KG1 (cell line): ENCODE measurements at regions not wholly inside any gene's neighbourhood (a gene's known extent, or its start where the extent isn't known, plus 50 kb on each side); places are given as distances from the start of the nearest gene placed in this dataset.

Experiments
- DNase-seq: peaks from one replicate; lab custom pipeline; 2025; lab: John Stamatoyannopoulos, UW

DNA sequence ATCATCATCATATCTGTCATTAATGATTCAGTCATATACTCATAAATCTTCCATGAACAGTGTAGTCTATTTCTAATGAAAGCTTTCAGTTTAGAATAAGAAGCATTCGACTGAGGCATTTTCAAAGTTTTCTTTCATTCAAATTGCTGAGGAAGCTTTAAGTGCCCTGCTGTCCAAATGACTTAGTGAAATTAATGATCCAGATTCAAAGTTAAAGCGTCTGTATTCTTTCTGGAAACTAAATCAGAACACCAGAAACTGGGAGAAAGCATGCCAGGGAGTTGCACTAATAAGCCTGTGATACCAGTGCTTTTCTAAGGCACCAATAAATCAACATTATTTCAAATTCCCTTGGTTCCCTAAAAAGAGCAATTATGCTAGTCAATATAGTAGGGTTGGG lies 367.8 kb upstream of the ANO5 start:
- no peak for DNase-seq

DNA sequence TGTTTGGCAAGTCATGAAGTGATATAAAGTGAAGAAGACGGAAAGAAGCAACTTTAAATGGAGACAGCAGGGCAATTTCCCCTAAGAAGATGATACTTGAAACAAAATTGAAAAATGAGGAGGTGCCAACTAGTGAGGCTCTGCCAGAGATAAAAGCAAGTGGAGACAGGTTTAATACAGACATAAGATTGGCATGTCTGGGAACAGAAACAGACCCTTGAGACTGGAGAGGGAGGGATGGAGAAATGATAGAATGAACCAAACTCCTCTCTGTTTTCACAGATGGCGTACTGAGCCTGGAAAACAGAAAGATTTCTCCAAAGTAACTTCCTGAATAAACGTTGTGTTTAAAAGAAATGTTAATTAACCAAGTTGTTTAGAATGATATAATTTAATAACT lies 354.5 kb upstream of the ANO5 start:
- DNase-seq, result no peak

DNA sequence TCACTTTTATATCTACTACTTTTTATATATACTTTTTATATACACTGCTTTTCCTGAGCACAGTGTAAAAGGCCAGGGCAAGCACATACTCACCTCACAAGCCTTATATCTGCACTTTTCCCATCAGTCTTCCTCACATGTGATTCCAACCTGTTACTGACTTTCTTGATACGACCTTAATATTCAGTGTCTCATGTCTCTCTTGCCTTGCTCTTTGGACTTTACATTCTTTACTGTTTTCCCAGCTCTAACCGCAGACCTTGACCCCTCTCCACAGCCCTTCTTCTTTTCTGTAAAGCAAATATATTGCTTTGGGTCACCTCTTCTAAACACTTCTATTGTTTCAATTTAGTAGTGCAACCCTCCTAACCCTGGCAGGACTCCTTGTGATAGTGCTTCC lies 353.1 kb upstream of the ANO5 start:
- DNase-seq, result no peak

DNA sequence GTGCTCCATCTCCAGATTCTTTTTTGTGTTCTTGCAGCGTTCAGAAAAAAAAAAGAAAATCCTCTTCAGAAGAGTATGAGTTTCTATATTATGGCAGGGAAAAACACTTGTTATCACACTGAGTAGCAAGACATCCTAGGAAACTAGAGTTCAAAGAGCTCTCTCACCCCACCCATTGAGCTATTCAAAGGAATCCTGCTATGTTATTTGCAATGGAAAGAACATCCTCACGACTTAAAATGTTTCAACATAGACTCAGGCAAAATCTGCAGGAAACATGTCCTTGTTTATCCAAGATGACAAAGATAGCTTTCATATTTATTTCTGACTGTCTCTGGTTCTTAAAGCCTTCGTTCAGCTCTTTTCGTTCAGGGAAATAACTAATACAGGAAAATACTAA lies 331.6 kb upstream of the ANO5 start:
- DNase-seq, result no peak

DNA sequence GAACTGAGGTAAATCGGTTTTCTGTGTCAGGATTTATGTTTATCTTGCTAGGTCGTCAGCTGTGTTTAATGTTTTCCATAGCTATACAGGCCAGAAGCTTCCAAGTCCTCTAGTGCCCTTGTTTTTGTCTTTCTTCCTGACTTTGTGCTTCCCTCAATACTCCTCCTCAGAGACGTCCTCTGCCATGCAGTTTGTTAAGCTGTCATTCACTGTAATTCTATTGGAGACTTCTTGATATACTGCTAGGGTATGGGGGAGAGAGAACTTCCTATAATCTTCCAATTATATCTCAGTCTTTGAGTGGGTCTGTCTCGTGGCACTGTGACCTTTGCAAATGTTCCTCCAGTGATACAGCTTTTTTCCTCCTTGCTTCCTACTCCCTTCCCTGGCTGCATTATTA lies 327.3 kb upstream of the ANO5 start:
- DNase-seq, result no peak

DNA sequence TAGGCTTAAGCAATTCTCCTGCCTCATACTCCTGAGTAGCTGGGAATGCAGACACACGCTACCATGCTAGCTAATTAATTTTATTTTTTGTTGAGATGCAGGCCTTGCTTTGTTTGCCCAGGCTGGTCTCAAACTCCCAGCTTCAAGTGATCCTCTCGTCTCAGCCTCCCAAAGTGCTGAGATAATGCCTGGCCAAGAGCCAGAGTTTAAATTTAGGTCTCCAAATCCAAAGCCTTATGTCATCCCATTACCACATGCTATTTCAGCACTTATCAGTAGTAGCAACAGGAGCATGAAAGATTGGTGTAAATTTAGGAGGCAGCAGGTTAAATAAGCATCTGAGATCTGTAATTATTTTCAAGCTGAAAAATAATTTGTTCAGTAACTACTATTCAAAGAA lies 326.1 kb upstream of the ANO5 start:
- no peak for DNase-seq

DNA sequence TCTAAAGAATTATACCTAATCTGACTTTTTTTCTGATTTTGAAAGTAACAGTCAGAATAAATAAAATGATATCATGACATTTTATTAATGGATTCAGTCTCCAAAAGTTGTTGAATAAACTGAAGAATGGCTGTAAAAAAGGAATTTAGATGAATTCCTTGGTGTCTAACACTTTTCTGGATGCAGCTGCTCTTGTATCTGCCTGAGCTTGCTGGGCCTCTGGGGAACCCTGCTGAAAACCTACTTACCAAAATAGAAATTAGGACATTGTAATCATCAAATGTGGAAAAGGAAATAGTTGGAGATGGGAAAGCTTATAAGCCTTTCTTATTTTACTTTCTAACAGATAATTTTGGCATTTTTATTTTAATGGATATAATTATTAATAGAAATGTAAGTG lies 315.7 kb upstream of the ANO5 start:
- no peak for DNase-seq

DNA sequence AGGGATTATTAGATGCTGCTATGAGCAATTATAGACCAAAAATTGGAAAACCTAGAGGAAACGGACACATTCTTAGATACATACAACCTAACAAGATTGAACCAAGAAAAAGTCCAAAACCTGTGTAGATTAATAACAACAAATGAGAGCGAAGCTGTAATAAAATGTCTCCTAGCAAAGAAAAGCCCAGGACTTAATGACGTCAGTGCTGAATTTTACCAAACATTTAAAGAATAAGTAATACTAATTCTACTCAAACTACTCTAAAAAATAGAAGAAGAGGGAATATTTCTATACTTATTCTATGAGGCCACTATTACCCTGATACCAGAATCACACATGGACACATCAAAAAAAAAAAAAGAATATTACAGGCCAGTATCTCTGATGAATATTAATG lies 309.5 kb upstream of the ANO5 start:
- DNase-seq, result no peak

DNA sequence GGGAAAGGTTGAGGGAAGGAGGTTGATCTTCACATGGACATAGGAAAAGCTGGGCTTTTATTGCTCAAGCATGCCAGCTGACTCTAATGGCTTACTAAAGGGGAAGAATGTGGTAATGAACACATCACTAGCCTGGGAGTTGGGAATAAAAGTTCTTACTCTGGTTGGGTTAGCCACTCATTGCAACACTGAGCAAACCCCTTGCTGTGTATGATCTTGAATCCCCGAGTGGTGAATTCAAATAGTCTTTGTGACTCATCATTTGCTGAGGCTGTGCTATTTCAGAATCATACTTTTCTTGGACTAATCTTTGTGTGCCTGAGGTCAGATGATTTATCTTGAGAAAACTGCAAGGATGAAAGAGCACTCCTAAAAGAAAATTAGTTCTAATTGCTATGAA lies 304.1 kb upstream of the ANO5 start:
- DNase-seq, result no peak

DNA sequence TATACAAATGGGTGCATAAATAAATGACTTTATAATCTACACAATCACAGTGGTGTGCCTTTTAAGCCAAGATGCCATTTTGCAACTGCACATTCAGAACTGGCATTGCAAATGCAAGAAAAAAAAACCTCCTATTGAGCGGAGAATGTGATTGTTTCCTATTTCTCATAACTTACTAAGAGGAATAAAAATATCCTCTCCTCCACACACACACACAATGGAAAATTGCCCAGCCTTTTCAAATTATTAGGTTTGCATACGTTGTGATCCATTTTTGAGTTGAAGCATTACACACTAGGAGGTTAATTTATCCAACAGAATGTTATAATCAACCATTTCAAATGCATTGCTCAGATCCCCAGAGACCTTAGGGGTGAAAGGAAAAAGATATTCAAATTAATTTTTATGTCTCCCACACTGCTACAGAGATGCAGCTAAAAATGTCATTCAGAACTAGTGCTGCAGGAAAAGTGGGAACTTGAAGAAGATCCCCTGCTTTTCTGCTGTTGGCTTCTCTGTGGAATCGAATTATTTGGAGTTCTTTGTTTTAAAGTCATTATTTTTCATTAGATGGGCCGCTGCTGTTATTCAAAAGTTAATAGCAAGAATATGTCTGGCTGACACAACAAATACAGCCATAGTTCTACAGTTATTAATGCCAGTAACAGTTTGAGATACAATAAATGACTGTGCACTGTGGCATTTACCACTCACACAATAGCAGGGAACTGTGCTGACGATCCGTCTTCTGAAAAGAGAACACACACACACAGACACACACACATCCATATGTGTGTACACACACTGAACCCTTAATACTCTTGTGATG lies 299.9 kb upstream of the ANO5 start:
- DNase-seq, result no peak

DNA sequence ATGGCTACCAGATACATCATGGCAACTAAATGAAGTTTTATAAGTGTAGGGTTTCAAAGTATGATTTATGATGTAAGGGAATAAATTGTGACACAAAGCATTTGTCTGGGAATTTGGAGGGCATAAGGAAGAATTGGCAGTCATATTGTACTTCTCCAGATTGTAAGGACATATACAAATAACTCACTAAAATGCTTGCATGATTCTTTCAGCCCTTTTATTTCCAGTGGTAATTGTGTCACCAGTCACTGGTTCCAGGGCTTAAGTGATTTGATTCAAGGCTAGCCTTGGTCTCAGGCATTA lies 299.4 kb upstream of the ANO5 start:
- no peak for DNase-seq

DNA sequence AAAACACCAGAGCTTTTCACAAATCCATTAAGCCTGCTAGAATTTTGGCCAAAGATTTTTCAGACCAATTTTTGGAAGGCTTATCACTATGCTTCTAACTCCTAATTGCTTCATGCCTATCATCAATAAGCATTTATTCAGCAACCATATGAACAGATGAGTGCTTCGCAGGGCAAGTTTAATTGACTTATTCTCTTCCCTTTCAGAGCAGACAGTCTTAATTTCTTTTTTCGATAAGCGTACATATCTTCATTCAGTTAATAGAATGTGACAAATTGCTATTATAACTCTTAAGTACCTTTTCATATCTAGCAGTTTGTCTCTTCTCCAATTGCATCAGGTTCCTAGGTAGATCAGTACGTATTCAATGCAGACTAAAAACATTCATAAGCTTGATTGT lies 298.4 kb upstream of the ANO5 start:
- DNase-seq, result no peak

DNA sequence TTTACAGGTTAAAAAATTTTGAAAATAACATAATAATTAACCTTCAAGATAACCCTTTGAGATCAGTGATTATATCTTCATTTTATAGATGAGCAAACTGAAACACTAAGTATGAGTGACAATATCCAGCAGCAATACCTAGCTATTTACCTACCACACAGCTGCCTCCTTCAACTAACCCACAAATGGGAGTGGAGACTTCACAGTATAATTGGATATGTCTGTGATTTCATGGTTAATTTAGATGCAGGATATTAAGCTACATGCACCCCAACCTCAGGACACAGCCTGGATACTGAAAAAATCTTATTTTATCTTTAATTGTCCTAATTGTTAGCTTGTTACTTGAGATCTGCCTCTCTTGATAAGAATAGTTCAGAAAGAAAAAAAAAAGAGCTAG lies 297.2 kb upstream of the ANO5 start:
- no peak for DNase-seq

DNA sequence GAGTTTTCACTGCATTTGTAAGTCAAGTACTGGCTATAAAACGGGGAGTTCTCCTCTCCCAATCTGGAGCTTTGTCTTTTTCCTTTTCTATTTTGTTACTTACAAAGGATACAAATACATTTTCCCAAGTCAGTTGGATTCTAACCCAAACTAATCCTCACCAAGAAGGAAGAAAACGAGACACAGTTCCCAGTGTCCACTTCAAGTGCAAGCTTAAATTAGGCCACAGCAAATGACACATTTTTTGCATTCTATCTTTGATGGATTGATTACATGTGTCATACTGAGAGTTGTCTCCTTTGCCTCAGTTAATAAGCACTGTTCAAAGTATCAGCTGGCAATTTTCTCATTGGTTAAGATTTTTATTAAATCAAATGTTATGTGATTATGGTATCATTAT lies 296.7 kb upstream of the ANO5 start:
- no peak for DNase-seq

DNA sequence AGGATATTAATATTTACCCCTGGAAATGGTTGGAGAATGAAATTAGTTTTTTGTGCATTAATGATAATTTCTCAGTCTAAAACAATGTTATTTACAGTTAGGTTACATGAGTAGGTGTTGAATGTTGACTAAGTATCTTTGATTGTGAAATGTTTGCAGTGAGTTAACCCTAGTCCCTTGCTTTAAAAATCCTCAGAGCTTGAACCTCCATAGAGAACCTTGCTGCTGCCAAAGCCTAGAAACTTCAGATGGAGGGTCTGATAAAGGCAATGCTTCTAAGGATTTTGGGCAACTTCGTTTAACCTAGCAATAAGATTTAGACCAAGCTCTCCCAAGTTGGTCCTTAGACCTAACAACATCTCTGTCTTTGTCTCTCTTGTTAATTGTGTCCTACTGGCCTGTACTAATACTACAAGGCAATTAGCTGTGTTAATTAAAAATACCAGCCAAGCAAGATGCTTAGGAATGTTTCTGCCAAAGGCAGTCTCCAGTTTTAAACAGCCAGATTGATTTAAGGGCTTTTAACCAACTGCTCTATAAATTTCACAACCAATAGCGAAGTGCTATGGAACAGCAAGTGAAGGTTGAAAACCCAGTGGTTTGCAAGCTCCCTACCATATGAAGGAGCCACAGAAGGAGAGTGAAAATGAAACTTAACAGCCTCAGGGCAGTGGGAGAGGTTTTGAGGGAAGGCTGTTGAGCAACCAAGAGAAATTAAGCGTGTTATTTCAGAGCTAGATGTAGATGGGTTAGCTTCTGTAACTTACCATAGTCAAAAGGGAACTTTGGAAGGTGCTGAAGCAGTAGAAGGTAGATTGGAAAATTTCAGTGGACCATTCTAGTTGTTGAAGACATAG lies 295.9 kb upstream of the ANO5 start:
- no peak for DNase-seq

DNA sequence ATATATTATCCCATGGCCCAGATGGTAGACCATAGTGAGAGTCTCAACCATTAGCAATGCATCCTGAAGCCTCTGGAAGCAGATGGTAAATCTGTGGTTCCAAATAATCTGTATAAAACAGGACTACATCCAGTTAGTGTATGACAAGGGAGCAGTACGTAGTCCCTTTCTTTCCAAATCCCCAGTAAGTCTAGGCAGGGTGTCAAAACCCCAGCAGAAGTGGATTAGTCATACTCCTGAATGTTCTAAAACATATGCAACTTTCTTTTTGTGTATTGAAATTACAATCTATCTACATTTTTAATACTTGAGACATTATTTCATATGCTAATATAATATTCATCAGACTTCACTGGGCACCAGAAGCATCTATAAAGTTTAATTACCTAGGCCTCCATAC lies 295.1 kb upstream of the ANO5 start:
- DNase-seq, result no peak

DNA sequence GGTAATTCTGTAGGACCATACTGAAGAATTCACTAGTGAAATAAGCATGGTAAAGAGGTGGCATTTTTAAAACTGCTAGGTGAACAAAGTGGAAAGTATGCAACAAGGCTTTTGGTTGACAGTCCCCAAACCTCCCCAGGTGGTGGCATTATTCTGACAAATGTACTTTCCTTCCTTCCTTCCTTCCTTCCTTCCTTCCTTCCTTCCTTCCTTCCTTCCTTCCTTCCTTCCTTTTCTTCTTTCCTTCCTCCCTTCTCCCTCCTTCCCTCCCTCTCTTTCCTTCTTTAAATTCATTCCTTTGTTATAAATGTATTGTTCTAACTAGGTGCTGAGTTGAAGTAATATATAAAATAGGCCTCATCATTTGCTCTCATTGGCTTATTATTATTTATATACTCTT lies 284.7 kb upstream of the ANO5 start:
- DNase-seq, result no peak

DNA sequence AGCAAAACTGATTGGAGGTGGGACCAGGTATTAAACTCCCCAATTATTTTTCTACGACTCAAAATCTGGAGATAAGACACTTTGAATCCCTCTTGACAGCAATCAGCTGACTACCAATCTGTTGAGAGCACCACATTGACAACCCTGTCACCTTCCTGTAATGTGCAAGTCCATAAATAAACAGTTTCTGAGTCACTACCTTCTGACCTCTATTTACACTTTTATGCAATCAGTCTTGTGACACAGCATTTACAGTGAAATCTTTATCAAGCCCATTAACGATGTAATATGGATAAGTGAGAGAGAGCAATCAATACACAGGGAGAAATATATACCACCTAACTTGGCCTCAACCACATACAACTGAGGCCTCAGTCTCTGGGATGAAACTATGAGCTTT lies 283.7 kb upstream of the ANO5 start:
- no peak for DNase-seq

DNA sequence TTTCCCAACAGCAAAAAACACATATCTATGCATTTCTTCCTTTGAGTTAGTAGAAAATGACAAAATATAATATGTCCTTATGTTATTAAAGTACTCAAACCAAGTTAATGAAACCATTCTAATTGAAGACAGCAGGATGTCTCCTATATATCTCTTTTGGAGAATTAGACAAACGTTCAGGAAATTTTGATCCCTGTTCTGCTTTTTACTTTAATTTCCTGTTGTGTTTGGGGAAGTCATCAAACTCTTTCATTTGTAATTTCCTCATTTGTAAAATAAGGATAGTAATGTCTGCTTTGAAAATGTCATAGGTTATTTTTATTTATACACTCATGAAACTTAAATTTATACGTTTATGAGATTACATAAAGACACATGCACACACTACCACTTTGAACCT lies 281.8 kb upstream of the ANO5 start:
- DNase-seq, result no peak

DNA sequence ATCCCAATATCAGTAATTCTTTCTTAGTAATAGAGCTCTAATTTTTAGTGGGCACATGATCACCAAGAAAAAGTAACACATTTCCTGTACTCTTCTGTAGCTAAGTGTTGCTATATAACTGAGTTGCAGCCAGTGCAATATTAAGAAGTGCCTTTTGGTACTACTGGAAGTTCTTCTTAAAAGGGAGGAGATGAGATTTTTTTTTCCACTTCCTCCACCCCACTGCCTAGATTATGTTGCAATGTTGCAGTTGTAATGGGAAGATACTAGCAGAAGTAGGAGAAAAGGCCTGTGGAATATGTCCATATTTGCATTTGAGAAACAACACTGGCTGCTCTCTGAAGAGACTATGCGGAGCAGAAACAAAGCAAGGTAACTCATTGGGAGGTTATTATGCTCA lies 280.6 kb upstream of the ANO5 start:
- DNase-seq, result no peak

DNA sequence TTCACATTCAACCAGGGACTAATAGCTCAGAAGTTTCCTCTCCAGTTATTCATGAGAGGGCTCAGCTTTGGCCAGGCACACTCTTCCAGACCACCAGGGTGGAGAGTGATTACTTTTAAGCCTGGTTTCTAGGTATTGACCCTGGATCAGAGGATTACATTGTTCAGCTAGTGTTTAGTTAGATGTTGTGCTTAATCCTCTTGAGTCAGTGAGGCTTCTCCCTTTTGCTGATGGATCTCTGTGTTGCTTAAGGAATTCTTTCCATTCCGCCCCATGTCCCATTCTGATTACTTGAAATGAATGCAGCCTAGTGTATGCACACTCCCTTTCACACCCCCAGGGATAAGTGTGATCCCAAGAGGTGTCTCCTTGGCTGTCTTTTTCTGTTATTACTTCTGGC lies 271.7 kb upstream of the ANO5 start:
- no peak for DNase-seq

DNA sequence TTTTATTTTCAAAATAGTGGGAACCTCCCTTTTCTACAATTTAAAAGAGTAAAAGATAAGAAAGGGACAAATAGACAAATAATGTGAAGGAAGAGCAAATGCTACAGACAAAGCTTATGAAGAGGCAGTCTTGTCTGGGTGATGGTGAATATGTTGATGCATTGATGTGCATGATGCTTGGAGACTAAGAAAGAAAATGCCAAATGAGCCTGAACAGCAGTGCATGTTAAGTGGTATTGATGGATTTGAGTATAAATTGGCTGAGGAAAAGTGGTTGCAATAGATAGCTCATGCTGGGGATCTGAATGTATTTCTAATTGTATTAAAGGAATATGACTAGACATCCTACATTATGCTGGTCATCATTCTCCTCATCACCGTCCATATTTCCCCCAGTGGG lies 268.6 kb upstream of the ANO5 start:
- no peak for DNase-seq

DNA sequence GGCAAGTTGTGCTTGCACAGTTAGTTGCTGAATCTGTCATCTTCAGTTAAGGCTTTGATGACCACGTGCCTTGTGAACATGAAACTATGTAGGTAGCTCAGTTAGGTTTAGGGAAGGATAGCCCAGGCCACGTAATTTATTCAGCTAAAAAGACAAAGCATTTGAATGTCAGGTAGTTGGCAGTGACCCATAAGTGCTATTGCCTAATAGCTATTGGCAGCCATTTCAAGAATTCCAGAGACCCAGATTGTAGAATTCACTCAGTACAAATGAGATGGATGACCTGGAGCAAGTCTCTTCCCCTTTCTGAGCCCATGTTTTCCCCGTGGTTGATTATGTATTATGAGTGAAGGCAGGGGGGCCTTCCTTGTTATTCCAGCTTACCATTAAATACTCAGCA lies 265.3 kb upstream of the ANO5 start:
- no peak for DNase-seq

DNA sequence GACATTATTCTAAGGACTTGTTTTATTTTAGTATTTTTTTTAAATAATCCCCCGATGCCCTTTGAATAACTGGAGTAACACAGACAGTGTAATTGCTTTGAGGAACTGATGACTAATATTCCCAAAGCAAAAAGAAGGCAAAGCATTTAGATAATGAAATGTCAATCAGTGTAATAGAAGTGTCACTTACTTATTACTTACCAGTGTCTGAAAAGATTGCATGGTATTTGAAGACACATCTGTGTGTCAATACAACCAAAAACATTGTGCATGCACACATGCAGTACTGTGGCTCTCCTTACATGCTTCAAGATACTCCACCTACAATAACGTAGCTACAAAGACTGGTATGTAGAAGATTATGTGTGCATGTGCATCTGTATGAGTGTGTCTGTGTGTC lies 264.0 kb upstream of the ANO5 start:
- DNase-seq, result no peak
